NCI-H187 (cell line): ENCODE measurements at regions not wholly inside any gene's neighbourhood (a gene's known extent, or its start where the extent isn't known, plus 50 kb on each side); places are given as distances from the start of the nearest gene placed in this dataset.
"Not testable (repeated sequence)": the region's sequence is repeated elsewhere in the genome, so short reads cannot be mapped to it uniquely, and the experiment has no call there.

Experiments
- DNase-seq, 2 experiments: peaks; one replicate each; lab custom pipeline; 2025; lab: John Stamatoyannopoulos, UW

GRCh38 chr12:58727521-58727920, 192.8 kb downstream of the LRIG3 start:
- no peak for DNase-seq

GRCh38 chr12:58728397-58728796, 191.9 kb downstream of the LRIG3 start:
- no peak for DNase-seq

DNA sequence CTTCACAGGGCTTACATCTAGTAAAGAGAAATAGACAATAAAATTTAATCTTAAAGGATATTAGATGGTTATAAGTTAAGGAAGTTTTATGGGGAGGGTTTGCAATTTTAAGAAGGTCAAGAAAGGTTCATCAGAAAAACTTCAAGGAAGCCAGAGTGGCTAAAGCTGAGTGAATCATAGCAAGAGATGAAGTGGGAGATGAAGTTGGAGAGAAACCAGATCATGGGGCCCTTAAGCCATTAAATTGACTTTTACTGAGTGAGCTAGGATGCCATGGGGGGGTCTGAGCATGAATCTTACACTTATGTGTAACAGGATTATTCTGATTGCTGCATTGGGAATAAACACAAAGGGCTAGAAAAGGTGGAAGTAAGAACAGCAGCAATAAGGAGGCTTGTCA, 189.2 kb downstream of the LRIG3 start:
- no peak for DNase-seq

- DNase-seq: no peak
These were observed 187.4 kb downstream of the LRIG3 start for GRCh38 chr12:58732894-58733293.

DNA sequence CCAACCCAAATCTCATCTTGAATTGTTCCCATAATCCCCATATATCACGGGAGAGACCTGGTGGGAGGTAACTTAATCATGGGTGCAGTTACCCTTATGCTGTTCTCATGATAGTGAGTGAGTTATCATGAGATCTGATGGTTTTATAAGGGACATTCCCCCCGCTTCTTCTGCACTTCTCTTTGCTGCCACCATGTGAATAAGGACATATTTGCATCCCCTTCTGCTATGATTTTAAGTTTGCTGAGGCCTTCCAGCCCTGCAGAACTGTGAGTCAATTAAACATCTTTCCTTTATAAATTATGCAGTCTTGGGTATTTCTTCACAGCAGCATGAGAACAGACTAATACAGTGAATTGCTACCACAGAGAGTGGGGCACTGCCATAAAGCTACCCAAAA, 179.1 kb downstream of the LRIG3 start:
- DNase-seq: no peak

DNA sequence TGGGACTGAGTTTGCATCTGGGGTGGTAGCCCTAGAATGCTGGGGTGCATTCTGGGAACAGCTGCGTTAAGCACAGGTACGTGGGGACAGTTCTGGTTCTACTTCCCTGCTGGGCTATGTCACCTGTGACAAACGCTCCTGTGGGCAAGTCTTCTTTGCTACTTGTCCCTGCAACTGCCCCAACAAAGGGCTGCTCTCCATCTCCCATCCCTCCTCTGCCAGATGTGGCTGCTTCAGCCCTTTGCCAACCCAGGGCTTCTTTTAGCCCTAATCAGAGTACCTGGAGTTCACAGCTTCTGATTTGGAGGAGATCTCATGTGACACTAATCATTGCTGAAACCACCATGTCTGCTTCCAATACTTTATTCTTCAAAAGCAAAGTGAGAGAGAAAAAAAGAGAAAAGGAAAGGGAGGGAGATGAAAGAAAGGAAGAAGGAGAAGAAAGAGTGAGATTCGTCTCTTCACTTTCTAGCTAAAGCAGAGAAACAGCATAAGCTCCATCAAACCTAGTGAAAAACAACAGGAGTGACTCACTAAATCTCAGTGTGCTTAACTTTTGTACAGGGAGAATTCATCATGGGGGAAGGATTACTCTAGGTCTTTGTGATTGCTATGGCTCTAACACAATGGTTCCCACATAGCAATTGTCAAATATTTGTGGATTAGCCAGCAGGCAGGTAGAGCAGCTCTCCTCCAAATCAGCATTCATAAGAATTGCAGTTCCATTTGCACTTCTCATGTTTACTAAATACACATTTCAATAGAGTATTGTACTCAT, 174.8 kb downstream of the LRIG3 start:
- no peak for DNase-seq

DNA sequence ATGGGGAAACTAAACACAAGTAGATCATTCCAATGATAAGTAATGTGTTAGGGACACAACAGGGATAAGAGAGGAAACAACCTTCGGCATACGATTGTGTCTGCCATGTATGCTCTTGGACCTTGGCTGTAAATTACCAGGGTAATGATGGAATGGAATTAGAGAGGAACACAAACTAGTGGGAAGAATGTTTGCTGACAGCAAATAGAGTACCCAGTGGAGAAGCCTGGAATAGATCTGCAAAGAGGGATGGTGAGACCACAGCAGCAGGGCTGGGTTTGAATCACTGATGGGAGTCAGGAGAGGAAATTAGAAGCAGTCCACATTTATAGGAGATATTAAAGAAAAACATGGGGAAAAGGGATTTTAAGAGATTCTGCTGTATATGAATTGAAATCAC, 172.8 kb downstream of the LRIG3 start:
- no peak for DNase-seq

DNA sequence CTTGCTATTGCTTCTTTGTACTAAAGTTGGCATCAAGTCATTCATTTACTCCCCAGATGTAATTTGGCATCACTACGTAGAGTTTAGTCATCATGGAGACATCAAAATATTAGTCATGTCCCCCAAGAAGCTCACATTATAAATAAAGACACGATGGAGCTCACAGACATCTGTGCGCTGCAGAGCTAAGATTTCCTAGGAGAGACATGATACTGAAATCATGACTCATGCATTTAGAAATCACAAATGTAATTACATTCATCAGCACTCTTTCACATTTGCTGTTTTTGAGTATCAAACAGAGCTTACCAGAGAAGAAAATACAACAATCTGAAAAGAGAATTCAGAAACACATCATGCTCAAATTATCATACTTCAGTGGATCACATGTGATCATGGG, 169.8 kb downstream of the LRIG3 start:
- DNase-seq: no peak

DNA sequence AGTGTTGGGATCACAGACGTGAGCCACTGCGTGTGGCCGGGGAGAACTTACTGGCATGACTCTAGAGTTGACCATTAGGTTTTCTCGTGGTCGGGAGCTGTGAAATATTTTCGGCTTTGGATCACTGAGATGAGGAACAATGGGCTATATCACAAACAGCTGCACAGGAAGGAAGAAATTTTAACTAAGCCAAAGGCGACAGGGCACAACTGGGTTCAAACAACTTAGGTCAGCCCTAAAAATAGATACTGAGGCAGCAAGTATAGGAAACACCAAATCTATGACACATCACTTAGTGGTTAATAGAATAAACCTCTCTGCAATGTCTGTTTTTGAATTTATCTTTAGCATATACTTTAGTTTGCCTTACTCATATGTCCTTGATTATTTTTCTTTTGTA, 162.9 kb downstream of the LRIG3 start:
- DNase-seq: no peak

GRCh38 chr12:58759745-58760144, 160.6 kb downstream of the LRIG3 start:
- DNase-seq: not testable (repeated sequence)

DNA sequence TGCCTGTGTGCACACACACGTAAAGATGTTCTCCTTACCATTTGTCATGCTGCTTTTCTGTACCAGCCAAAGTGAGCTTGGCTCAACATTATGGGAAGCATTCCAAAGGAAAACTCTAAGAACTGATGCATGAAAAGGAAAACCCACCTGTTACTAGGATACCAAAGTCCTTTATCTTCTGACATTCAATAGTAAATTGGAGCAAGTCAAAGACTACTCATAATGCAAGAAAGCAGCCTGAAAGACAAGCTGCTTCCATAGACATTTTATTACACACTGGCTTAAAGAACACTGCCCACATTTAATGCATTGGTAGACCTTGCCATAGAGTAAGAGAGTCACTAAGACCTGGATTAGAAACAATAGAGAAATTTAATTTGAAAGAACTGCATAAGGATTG, 159.0 kb downstream of the LRIG3 start:
- no peak for DNase-seq

- DNase-seq: peak in 1 of 2 experiments; percentile 23
These were observed 156.0 kb downstream of the LRIG3 start for GRCh38 chr12:58764100-58764953.

- peak in 1 of 2 experiments; percentile 31 for DNase-seq
These were observed 155.2 kb downstream of the LRIG3 start for GRCh38 chr12:58765076-58765475.

- DNase-seq: peak in 1 of 2 experiments; percentile 44
These were observed 154.4 kb downstream of the LRIG3 start for GRCh38 chr12:58765653-58766512.

GRCh38 chr12:58766513-58766870, 153.8 kb downstream of the LRIG3 start:
- DNase-seq: no peak

GRCh38 chr12:58767496-58767895, 152.8 kb downstream of the LRIG3 start:
- no peak for DNase-seq

DNA sequence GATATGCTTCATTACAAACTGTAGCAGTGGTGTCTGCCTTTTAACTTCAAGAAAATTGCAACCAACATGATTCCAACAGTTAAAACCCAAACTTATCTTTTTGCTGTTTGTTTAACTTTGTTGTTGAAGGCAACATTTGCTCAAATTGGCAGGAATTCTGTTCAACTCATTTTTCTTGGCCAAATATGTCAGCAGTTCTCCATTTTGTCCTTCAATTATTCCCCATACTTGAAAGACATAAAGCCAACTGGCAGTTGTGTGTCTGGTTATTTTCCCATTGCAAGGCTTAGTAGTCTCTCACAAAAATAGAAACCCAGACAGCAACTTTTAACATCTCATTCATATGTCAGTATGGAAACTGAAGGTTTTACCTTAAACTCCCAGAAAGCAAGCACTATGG, 146.3 kb downstream of the LRIG3 start:
- DNase-seq: no peak

DNA sequence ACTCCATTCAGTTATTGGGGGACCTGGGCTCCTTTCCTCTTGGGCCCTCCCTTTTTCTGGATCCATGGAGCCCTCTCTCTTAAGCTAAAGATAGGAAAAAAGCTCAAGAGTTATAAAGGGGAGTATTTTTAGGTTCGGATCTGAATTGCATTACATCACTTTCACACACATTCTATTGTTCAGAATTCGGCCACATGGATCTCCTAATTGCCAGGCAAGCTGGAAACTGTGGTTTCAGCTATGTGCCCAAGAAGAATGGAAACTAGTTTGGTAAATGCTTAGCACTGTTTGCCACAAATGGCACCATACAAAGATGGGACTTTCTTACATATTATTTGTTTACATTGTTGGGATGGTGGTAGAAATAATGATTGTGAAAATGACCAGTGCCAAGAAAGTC, 145.6 kb downstream of the LRIG3 start:
- DNase-seq: no peak

- no peak for DNase-seq
These were observed 144.9 kb downstream of the LRIG3 start for GRCh38 chr12:58775396-58775795.

DNA sequence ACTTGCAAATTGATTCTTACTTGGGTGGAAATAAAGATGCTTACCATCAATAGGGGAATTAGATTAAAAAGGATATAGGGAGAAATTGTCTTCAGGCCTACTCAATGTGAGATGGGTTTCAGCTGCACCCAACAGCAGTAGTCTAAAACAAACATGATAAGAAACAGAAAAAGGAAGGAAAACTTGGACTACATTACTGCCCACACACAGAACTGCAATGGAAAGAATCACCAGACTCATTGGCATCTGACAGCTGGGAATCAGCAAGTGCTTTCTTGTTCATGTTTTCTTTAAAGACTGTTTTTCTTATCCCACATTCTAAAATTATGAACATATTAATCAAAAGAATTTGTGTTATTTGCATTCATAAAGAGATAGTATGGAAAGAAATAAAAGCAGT, 144.2 kb downstream of the LRIG3 start:
- no peak for DNase-seq

DNA sequence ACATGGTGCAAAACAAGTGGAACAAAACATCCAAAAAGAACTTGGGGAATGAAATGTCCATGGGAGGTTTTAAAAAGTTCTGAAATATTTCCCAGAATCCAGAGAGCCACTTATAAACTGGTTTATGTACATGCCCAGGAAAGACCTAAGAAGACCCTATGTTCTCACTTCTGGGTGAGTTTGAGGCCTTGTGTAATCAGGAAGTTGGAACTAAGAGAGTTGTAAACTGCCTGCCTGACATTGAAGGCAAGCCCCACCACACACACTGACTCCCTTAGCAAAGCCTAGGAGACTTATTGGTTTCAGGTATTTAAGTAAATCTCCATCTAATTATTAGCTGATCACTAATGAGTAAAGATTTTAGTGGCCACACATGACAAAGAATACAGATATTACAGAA, 142.5 kb downstream of the LRIG3 start:
- DNase-seq: no peak

- DNase-seq: no peak
These were observed 138.7 kb downstream of the LRIG3 start for GRCh38 chr12:58781609-58782008.
